Liver (tissue), 8 donors: ENCODE measurements at regions not wholly inside any gene's neighbourhood (a gene's known extent, or its start where the extent isn't known, plus 50 kb on each side); places are given as distances from the start of the nearest gene placed in this dataset.

Experiments used
- DNase-seq: peaks from one replicate; pipeline ENCODE4 v3.0.0-alpha.2; 2017; ENCODE audit warnings: low spot score
- H3K27ac ChIP-seq, 2 donors: one replicate each; pipeline ENCODE4 v1.7.0; 2013; ENCODE audit warnings: inconsistent platforms in 2 of 2, low read length in 2 of 2, control low read depth in 1 of 2, low read depth in 1 of 2, mild to moderate bottlenecking in 1 of 2
- H3K27me3 ChIP-seq, 4 donors: one replicate each; pipeline versions ENCODE4 v1.6.1 to v1.7.0; 2013; ENCODE audit warnings: low read length in 3 of 4, inconsistent platforms in 1 of 4, mild to moderate bottlenecking in 1 of 4, moderate library complexity in 1 of 4; ENCODE audit not compliant: control insufficient read depth in 4 of 4, insufficient read depth in 4 of 4
- H3K36me3 ChIP-seq, 4 donors: one replicate each; pipeline versions ENCODE4 v1.6.1 to v1.7.0; 2013; ENCODE audit warnings: low read length in 3 of 4, mild to moderate bottlenecking in 3 of 4, low read depth in 1 of 4, moderate library complexity in 1 of 4; ENCODE audit not compliant: control insufficient read depth in 4 of 4, insufficient read depth in 3 of 4
- H3K4me1 ChIP-seq, 4 donors: one replicate each; pipeline versions ENCODE4 v1.6.1 to v1.7.0; 2013; ENCODE audit warnings: low read length in 3 of 4, mild to moderate bottlenecking in 3 of 4, moderate library complexity in 1 of 4; ENCODE audit not compliant: control insufficient read depth in 4 of 4, insufficient read depth in 4 of 4
- H3K4me3 ChIP-seq, 3 donors: one replicate each; pipeline versions ENCODE4 v1.6.1 to v1.7.0; 2013; ENCODE audit warnings: low read length in 3 of 3, control low read depth in 1 of 3, low read depth in 1 of 3, mild to moderate bottlenecking in 1 of 3
- H3K9ac ChIP-seq, 2 donors: one replicate each; pipeline ENCODE4 v1.7.0; 2013; ENCODE audit warnings: low read length in 2 of 2, mild to moderate bottlenecking in 2 of 2, moderate library complexity in 2 of 2, control low read depth in 1 of 2, low read depth in 1 of 2
- H3K9me3 ChIP-seq, 4 donors: one replicate each; pipeline versions ENCODE4 v1.6.1 to v1.7.0; 2013; ENCODE audit warnings: low read length in 3 of 4; ENCODE audit not compliant: control insufficient read depth in 4 of 4
- ATF3 ChIP-seq: IDR thresholded peaks from 2 replicates; pipeline ENCODE4 v1.6.1; 2016; ENCODE audit warnings: antibody characterized with exemption
- CTCF ChIP-seq: fragments of 150-350 bp; IDR thresholded peaks from 2 replicates; pipeline ENCODE4 v1.5.1; 2017; ENCODE audit warnings: improper control_type of control experiment, low read depth, low read length; ENCODE audit not compliant: missing input control
- EGR1 ChIP-seq, 2 donors: IDR thresholded peaks; 2 replicates each; pipeline ENCODE4 v1.6.1; 2016 to 2018; ENCODE audit warnings: antibody characterized with exemption in 2 of 2, low read depth in 2 of 2
- FOXA1 ChIP-seq: IDR thresholded peaks from 2 replicates; pipeline ENCODE4 v1.6.1; 2016; ENCODE audit warnings: antibody characterized with exemption
- FOXA2 ChIP-seq: IDR thresholded peaks from 2 replicates; pipeline ENCODE4 v1.6.1; 2016; ENCODE audit warnings: antibody characterized with exemption
- HNF4G ChIP-seq: IDR thresholded peaks from 2 replicates; pipeline ENCODE4 v1.6.1; 2016; ENCODE audit warnings: antibody characterized with exemption
- JUND ChIP-seq, 2 donors: IDR thresholded peaks; 2 replicates each; pipeline ENCODE4 v1.6.1; 2016; ENCODE audit warnings: antibody characterized with exemption in 2 of 2
- MAX ChIP-seq: IDR thresholded peaks from 2 replicates; pipeline ENCODE4 v1.6.1; 2016; ENCODE audit warnings: antibody characterized with exemption
- NR2F2 ChIP-seq: IDR thresholded peaks from 2 replicates; pipeline ENCODE4 v1.6.1; 2016; ENCODE audit warnings: antibody characterized with exemption
- RAD21 ChIP-seq, 2 donors: IDR thresholded peaks; 2 replicates each; pipeline ENCODE4 v1.6.1; 2016; ENCODE audit warnings: antibody characterized with exemption in 2 of 2, mild to moderate bottlenecking in 2 of 2
- REST ChIP-seq: IDR thresholded peaks from 2 replicates; pipeline ENCODE4 v1.6.1; 2016; ENCODE audit warnings: antibody characterized with exemption, mild to moderate bottlenecking
- RXRA ChIP-seq, 2 donors: IDR thresholded peaks; 2 replicates each; pipeline ENCODE4 v1.6.1; 2017 to 2018; ENCODE audit warnings: antibody characterized with exemption in 2 of 2, mild to moderate bottlenecking in 1 of 2
- SP1 ChIP-seq: IDR thresholded peaks from 2 replicates; pipeline ENCODE4 v1.6.1; 2018; ENCODE audit warnings: antibody characterized with exemption, mild to moderate bottlenecking
- TAF1 ChIP-seq: conservative IDR thresholded peaks from 2 replicates; pipeline ENCODE4 v1.6.1; 2016; ENCODE audit warnings: antibody characterized with exemption, mild to moderate bottlenecking
- YY1 ChIP-seq: IDR thresholded peaks from 2 replicates; pipeline ENCODE4 v1.6.1; 2016; ENCODE audit warnings: antibody characterized with exemption, mild to moderate bottlenecking
- WGBS: extraction: QIAGEN DNeasy Blood & Tissue Kit; methylation state at CpG from one replicate; pipeline ENCODE4 v1.1.7; 2013; 5-methylcytosine and 5-hydroxymethylcytosine counted together
- TF ChIP-seq, protein P1 (sequence below): IDR thresholded peaks from 2 replicates; pipeline ENCODE4 v1.6.1; 2016; ENCODE audit warnings: antibody characterized with exemption
- donor health status: healthy.
- donor health status: healthy.
- donor health status: healthy.
- donor health status: healthy.
- donor health status: healthy.

- no peak for TF ChIP-seq MAX
- no peak for TF ChIP-seq EGR1 (IDR thresholded peaks at IDR 0.05; ENCODE audit: low read depth in 2 of 2)
- no peak for TF ChIP-seq CTCF
- TF ChIP-seq ATF3: no peak
- no peak for TF ChIP-seq NR2F2
- TF ChIP-seq TAF1: no peak
- TF ChIP-seq SP1: no peak
- TF ChIP-seq RXRA (IDR thresholded peaks at IDR 0.05): no peak
- TF ChIP-seq, protein P1, sequence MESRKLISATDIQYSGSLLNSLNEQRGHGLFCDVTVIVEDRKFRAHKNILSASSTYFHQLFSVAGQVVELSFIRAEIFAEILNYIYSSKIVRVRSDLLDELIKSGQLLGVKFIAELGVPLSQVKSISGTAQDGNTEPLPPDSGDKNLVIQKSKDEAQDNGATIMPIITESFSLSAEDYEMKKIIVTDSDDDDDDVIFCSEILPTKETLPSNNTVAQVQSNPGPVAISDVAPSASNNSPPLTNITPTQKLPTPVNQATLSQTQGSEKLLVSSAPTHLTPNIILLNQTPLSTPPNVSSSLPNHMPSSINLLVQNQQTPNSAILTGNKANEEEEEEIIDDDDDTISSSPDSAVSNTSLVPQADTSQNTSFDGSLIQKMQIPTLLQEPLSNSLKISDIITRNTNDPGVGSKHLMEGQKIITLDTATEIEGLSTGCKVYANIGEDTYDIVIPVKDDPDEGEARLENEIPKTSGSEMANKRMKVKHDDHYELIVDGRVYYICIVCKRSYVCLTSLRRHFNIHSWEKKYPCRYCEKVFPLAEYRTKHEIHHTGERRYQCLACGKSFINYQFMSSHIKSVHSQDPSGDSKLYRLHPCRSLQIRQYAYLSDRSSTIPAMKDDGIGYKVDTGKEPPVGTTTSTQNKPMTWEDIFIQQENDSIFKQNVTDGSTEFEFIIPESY: no peak
- no peak for TF ChIP-seq HNF4G
- no peak for TF ChIP-seq REST
- TF ChIP-seq FOXA2: no peak
- TF ChIP-seq YY1: no peak
- no peak for TF ChIP-seq RAD21 (IDR thresholded peaks at IDR 0.05)
- no peak for TF ChIP-seq JUND (IDR thresholded peaks at IDR 0.05)
- no peak for TF ChIP-seq FOXA1
- H3K27ac ChIP-seq: no peak overlapping the region
- 95% methylated on average over 6 of the region's 6 CpGs for WGBS
Measured at GRCh38 chr12:41905759-41906297, 238.8 kb downstream of the GXYLT1 start.

More at GRCh38 chr12:41905759-41906297, 238.8 kb downstream of the GXYLT1 start:
- H3K36me3 ChIP-seq: no peaks in the 10 kb centered on the region
- no peaks in the 10 kb centered on the region for H3K27me3 ChIP-seq
- DNase-seq: no peak
- no peak overlapping the region for H3K4me3 ChIP-seq
- no peaks in the 10 kb centered on the region for H3K9me3 ChIP-seq
- no peaks in the 10 kb centered on the region for H3K4me1 ChIP-seq
- H3K9ac ChIP-seq: no peak overlapping the region
